Endodermal cell (in vitro differentiated cells): ENCODE measurements at regions not wholly inside any gene's neighbourhood (a gene's known extent, or its start where the extent isn't known, plus 50 kb on each side); places are given as distances from the start of the nearest gene placed in this dataset.

Source experiments
- DNase-seq: peaks from one replicate; pipeline ENCODE4 v3.0.0-alpha.2; 2017
- H3K27ac ChIP-seq: 2 replicates; pipeline ENCODE4 v1.5.1; 2013; ENCODE audit warnings: mild to moderate bottlenecking, low read depth, low read length, moderate library complexity
- H3K27me3 ChIP-seq: 2 replicates; pipeline ENCODE4 v1.6.1; 2013; ENCODE audit warnings: mild to moderate bottlenecking, low read length, moderate library complexity; ENCODE audit not compliant: insufficient read depth, control insufficient read depth, poor library complexity, severe bottlenecking
- H3K36me3 ChIP-seq: 2 replicates; pipeline ENCODE4 v1.7.0; 2013; ENCODE audit warnings: mild to moderate bottlenecking, low read length, moderate library complexity; ENCODE audit not compliant: control insufficient read depth, insufficient read depth
- H3K4me1 ChIP-seq: one replicate; pipeline ENCODE4 v1.7.0; 2013; ENCODE audit warnings: low read length; ENCODE audit not compliant: control insufficient read depth, insufficient read depth
- H3K4me3 ChIP-seq: 2 replicates; pipeline ENCODE4 v1.5.1; 2013; ENCODE audit warnings: mild to moderate bottlenecking, low read length, moderate library complexity
- H3K9ac ChIP-seq: 2 replicates; pipeline ENCODE4 v1.6.1; 2013; ENCODE audit warnings: mild to moderate bottlenecking, low read length, moderate library complexity; ENCODE audit not compliant: poor library complexity, severe bottlenecking; ENCODE audit errors: extremely low read depth
- H3K9me3 ChIP-seq: 2 replicates; pipeline ENCODE4 v1.6.1; 2013; ENCODE audit warnings: mild to moderate bottlenecking, low read length, moderate library complexity; ENCODE audit not compliant: control insufficient read depth
- H3K27ac Mint-ChIP-seq: 2 replicates; pipeline ENCODE4 v1.8.0; 2020; ENCODE audit warnings: mixed read lengths
- H3K27me3 Mint-ChIP-seq: 2 replicates; pipeline ENCODE4 v1.8.0; 2021; ENCODE audit warnings: mild to moderate bottlenecking, mixed read lengths; ENCODE audit not compliant: insufficient read depth
- H3K36me3 Mint-ChIP-seq: 2 replicates; pipeline ENCODE4 v1.8.0; 2020; ENCODE audit warnings: low read depth, mixed read lengths
- H3K4me1 Mint-ChIP-seq: 2 replicates; pipeline ENCODE4 v1.8.0; 2020; ENCODE audit warnings: mixed read lengths
- H3K4me3 Mint-ChIP-seq: 2 replicates; pipeline ENCODE4 v1.8.0; 2020; ENCODE audit warnings: mild to moderate bottlenecking, moderate library complexity, mixed read lengths
- H3K9me3 Mint-ChIP-seq: 2 replicates; pipeline ENCODE4 v1.8.0; 2020; ENCODE audit warnings: mild to moderate bottlenecking, mixed read lengths
- WGBS, 2 experiments: methylation state at CpG; one replicate each; pipeline versions ENCODE4 v1.1.5 to v1.1.7; 2013; ENCODE audit warnings: missing lambda C conversion rate in 2 of 2, mixed read lengths in 1 of 2; ENCODE audit not compliant: insufficient coverage in 1 of 2, insufficient read length in 1 of 2; 5-methylcytosine and 5-hydroxymethylcytosine counted together
- TF ChIP-seq, protein P1 (sequence below): fragments of 200-600 bp; sonication (generic); conservative IDR thresholded peaks from 2 replicates; pipeline ENCODE4 v1.5.0; 2021; ENCODE audit warnings: antibody characterized with exemption, mild to moderate bottlenecking

DNA sequence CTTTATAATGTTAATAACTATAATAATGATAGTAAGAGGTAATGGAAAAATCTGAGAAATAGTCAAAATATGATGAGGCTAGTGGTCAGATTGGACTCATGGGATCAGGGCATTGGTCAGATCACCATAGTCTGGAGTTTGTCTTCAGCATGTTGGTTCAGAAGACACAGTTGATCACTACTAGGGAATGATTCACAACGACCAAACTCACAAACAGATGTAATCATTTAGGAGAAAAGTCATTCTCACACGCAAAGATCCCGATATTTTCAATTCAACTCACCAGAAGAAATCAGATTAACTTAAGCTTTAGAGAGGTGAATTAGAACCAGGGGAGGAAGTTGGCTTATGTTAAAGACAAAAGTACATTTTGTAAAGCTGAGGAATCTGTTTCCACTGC, 131.8 kb downstream of the LURAP1L start:
- Histone ChIP-seq H3K36me3 (no peaks in the 10 kb centered on the region), H3K27ac (no peak overlapping the region), H3K9me3 (no peaks in the 10 kb centered on the region), H3K4me1 (peaks cover 7% of the 10 kb centered on the region), H3K9ac (no peak overlapping the region), H3K4me3 (no peak overlapping the region), H3K27me3 (no peaks in the 10 kb centered on the region)
- Mint-ChIP-seq H3K27ac (no peak overlapping the region), H3K9me3 (no peaks in the 10 kb centered on the region), H3K4me1 (peaks cover 6% of the 10 kb centered on the region), H3K4me3 (no peak overlapping the region), H3K36me3 (no peaks in the 10 kb centered on the region), H3K27me3 (no peaks in the 10 kb centered on the region)
- 86 to 88% methylated on average over 1 to 3 of the region's 3 CpGs for WGBS, 2 experiments
- DNase-seq = no peak
- TF ChIP-seq, protein P1, sequence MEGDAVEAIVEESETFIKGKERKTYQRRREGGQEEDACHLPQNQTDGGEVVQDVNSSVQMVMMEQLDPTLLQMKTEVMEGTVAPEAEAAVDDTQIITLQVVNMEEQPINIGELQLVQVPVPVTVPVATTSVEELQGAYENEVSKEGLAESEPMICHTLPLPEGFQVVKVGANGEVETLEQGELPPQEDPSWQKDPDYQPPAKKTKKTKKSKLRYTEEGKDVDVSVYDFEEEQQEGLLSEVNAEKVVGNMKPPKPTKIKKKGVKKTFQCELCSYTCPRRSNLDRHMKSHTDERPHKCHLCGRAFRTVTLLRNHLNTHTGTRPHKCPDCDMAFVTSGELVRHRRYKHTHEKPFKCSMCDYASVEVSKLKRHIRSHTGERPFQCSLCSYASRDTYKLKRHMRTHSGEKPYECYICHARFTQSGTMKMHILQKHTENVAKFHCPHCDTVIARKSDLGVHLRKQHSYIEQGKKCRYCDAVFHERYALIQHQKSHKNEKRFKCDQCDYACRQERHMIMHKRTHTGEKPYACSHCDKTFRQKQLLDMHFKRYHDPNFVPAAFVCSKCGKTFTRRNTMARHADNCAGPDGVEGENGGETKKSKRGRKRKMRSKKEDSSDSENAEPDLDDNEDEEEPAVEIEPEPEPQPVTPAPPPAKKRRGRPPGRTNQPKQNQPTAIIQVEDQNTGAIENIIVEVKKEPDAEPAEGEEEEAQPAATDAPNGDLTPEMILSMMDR = no peak

GRCh38 chr9:12908895-12909294, 134.1 kb downstream of the LURAP1L start:
- H3K4me1 ChIP-seq = peaks cover 7% of the 10 kb centered on the region
- no peak overlapping the region for H3K27ac Mint-ChIP-seq
- no peaks in the 10 kb centered on the region for H3K36me3 Mint-ChIP-seq
- H3K27me3 ChIP-seq = no peaks in the 10 kb centered on the region
- no peaks in the 10 kb centered on the region for H3K36me3 ChIP-seq
- no peak overlapping the region for H3K27ac ChIP-seq
- H3K4me3 Mint-ChIP-seq = no peak overlapping the region
- no peak overlapping the region for H3K4me3 ChIP-seq
- WGBS, 2 experiments = 98 to 100% methylated on average over 1 to 3 of the region's 3 CpGs
- H3K4me1 Mint-ChIP-seq = peaks cover 13% of the 10 kb centered on the region
- no peak overlapping the region for H3K9ac ChIP-seq
- no peaks in the 10 kb centered on the region for H3K27me3 Mint-ChIP-seq
- TF ChIP-seq, protein P1 = no peak
- no peaks in the 10 kb centered on the region for H3K9me3 ChIP-seq
- H3K9me3 Mint-ChIP-seq = no peaks in the 10 kb centered on the region
- no peak for DNase-seq

DNA sequence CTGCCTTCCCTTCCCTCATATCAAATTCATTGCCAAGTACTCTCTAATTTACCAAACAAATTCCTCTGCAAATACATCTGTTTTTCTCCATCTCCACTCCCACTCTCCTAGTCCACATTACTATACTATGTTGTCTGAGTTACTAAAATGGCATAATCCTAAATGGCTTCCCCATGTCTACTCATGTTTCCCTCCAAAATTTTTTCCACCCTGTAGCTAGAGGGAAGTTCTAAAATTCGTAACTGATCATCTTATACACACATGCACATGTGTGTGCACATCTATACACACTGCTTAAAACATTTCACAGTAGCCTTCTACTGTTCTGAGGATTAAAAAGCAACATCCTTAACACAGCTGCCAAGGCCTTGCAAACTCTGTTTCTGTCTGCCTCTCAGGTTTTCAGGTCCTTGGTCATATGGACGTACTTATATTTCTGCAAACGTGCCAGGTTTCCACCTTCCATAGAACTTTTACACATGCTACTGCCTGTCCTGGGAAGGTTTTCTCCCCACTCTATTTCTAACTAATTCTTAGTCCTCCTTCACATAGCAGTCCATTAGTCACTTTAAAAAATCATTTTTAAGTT, 140.6 kb downstream of the LURAP1L start:
- Histone ChIP-seq H3K4me1 (no peaks in the 10 kb centered on the region), H3K9me3 (no peaks in the 10 kb centered on the region), H3K27me3 (no peaks in the 10 kb centered on the region), H3K9ac (no peak overlapping the region), H3K36me3 (no peaks in the 10 kb centered on the region), H3K27ac (no peak overlapping the region), H3K4me3 (no peak overlapping the region)
- H3K9me3 Mint-ChIP-seq = no peaks in the 10 kb centered on the region
- no peak overlapping the region for H3K27ac Mint-ChIP-seq
- no peaks in the 10 kb centered on the region for H3K27me3 Mint-ChIP-seq
- DNase-seq = no peak
- peaks cover 16% of the 10 kb centered on the region for H3K4me1 Mint-ChIP-seq
- no peak overlapping the region for H3K4me3 Mint-ChIP-seq
- 88 to 94% methylated on average over 3 of the region's 3 CpGs for WGBS, 2 experiments
- TF ChIP-seq, protein P1 = no peak
- H3K36me3 Mint-ChIP-seq = no peaks in the 10 kb centered on the region
